ENCODE measurements at regions not wholly inside any gene's neighbourhood (a gene's known extent, or its start where the extent isn't known, plus 50 kb on each side); places are given as distances from the start of the nearest gene placed in this dataset.
"Not testable (repeated sequence)": the region's sequence is repeated elsewhere in the genome, so short reads cannot be mapped to it uniquely, and the experiment has no call there.

DNA sequence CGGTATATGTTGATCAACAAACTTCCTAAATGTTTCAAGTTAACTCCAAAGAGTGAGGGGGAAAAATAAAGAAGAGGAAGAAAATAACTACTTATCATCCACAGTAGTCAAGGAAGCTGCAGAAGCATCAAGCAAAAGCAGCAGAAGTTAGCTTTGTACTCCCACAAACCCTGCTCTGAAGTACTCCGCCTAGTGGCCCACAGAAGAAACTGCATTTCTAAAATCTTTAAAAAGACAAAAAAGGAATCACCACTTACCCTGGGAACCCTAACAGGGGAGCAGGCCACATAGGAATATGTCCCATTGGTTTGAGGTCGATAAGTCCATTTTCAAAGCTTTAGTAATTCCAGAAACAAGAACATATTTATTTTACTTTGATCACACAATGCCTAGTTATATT, 2948.3 kb upstream of the OR11H1 start:
- TF ChIP-seq, protein P1, sequence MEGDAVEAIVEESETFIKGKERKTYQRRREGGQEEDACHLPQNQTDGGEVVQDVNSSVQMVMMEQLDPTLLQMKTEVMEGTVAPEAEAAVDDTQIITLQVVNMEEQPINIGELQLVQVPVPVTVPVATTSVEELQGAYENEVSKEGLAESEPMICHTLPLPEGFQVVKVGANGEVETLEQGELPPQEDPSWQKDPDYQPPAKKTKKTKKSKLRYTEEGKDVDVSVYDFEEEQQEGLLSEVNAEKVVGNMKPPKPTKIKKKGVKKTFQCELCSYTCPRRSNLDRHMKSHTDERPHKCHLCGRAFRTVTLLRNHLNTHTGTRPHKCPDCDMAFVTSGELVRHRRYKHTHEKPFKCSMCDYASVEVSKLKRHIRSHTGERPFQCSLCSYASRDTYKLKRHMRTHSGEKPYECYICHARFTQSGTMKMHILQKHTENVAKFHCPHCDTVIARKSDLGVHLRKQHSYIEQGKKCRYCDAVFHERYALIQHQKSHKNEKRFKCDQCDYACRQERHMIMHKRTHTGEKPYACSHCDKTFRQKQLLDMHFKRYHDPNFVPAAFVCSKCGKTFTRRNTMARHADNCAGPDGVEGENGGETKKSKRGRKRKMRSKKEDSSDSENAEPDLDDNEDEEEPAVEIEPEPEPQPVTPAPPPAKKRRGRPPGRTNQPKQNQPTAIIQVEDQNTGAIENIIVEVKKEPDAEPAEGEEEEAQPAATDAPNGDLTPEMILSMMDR (IDR thresholded peaks at IDR 0.05; ENCODE audit: poor library complexity), result not testable (repeated sequence)
- not testable (repeated sequence) for TF ChIP-seq EZH2phosphoT487 (IDR thresholded peaks at IDR 0.05; ENCODE audit: low read depth, severe bottlenecking, unreplicated experiment)
